Inferior parietal cortex (tissue), 1 donor: ENCODE measurements at regions not wholly inside any gene's neighbourhood (a gene's known extent, or its start where the extent isn't known, plus 50 kb on each side); places are given as distances from the start of the nearest gene placed in this dataset.

Experiments
- DNase-seq: peaks from one replicate; pipeline ENCODE4 v3.0.0-alpha.2; 2016; ENCODE audit errors: extremely low spot score

GRCh38 chr1:201708691-201709090 is 120.3 kb upstream of the IPO9 start:
- no peak for DNase-seq

DNA sequence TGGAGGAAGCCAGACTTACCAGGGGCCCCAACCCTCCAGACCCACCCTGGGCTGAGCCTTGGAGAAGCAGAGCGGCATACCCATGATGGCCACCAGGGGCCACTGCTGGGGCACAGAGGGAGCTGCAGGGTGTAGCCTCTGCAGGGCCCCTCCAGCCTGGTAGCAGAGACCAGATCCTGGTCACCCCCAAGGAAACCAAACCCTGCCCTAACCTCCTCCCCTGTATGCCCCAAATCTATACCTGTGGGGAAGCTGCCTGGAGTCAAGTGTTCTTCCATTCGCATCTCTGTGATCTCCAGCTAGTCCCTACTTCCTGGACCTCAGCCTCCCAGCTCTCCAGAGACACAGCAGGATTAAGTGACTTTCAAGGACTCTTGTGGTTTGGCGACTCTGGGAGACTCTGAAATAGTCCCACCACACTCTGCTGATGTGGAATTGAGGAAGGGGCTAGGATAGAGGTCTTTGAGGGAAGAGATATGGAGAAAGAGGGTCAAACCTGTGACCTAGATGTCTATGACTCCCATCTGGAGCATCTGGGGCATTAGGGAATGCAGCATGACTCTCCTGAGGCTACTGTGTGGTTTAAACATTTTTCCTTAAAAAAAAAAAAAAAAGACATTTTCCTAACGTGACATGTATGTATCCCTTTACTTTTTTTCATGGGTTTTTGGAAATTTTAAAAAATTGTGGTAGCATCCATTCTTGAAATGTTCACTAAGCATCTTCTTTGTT is 119.2 kb upstream of the IPO9 start:
- peak; percentile 80 for DNase-seq

GRCh38 chr1:201710632-201711597 is 118.0 kb upstream of the IPO9 start:
- DNase-seq: no peak

GRCh38 chr1:201711811-201712210 is 117.1 kb upstream of the IPO9 start:
- no peak for DNase-seq

- DNase-seq: no peak
Observed at GRCh38 chr1:201712387-201713085, 116.4 kb upstream of the IPO9 start.

DNA sequence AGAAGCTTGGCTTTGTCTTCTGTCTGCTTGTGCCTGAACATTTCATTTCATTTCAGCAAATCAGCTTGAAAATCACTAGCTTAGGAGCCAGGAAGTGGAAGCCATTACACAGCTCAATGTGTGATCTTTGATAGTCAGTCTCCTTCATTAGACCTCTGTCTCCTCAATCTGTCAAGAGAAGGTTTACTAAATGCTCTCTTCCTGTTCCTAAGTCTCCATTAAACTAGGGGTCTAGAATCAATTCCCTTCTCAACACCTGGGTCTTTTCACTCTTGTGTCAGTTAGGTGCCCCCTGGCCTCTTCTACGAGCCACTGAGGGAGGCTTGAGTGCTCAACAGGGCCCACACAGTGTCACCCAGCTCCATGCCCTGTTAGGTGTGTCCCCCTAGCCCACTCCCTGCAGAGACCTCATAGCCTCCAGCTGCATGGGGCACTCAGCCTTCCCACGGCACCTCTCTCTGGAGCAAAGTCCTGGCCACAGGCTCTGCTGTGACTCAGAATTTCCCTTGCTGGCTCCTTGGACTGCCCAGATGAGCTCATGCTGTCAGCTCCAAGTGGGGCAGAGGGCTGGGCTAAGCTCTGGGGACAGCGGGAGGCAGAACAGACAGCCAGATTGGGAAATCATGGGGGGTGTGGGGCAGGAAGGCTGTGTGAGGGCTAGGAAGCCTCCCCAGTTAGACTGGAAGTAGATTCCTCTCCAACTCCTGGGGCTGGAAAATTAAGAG is 115.7 kb upstream of the IPO9 start:
- DNase-seq: no peak

GRCh38 chr1:201714542-201715329 is 114.2 kb upstream of the IPO9 start:
- DNase-seq: no peak

- DNase-seq: no peak
Observed at GRCh38 chr1:201715351-201715750, 113.6 kb upstream of the IPO9 start.

- no peak for DNase-seq
Observed at GRCh38 chr1:201715801-201716741, 112.9 kb upstream of the IPO9 start.

DNA sequence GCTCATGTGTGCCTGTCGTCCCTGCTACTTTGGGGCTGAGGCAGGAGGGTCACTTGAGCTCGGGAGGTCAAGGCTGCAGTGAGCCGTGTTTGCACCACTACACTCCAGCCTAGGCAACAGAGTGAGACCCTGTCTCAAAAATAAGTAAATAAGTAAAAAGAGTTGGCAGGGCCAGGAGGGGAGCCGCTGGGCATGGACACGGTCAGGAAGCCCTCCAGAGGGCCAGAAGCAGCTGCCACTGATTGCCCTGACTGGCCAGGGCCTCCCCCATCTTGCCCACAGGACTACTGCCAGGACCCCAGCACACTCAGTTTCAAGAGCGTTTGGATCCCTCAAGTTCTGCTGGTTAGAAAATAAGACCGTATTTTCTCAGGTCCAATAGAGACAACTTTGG is 112.2 kb upstream of the IPO9 start:
- DNase-seq: no peak

GRCh38 chr1:201717286-201717685 is 111.7 kb upstream of the IPO9 start:
- DNase-seq: no peak

GRCh38 chr1:201718346-201719202 is 110.4 kb upstream of the IPO9 start:
- no peak for DNase-seq

- peak; percentile 63 for DNase-seq
Observed at GRCh38 chr1:201719812-201720521, 109.0 kb upstream of the IPO9 start.

DNA sequence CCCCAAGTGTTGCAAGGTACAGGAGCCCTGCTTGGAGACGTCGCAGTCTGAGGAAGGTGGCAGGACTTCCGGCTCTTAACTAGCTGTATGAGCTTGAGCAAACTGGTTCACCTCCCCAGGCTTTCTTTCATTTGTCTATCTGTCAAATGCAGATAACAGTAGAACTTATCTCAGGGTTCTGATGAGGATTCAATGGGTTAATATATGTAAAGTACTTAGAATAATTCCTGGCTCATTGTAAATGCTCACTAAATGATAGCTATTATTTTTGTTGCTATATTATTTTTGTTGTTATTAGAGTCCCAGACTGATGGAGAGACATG is 108.5 kb upstream of the IPO9 start:
- DNase-seq: no peak

DNA sequence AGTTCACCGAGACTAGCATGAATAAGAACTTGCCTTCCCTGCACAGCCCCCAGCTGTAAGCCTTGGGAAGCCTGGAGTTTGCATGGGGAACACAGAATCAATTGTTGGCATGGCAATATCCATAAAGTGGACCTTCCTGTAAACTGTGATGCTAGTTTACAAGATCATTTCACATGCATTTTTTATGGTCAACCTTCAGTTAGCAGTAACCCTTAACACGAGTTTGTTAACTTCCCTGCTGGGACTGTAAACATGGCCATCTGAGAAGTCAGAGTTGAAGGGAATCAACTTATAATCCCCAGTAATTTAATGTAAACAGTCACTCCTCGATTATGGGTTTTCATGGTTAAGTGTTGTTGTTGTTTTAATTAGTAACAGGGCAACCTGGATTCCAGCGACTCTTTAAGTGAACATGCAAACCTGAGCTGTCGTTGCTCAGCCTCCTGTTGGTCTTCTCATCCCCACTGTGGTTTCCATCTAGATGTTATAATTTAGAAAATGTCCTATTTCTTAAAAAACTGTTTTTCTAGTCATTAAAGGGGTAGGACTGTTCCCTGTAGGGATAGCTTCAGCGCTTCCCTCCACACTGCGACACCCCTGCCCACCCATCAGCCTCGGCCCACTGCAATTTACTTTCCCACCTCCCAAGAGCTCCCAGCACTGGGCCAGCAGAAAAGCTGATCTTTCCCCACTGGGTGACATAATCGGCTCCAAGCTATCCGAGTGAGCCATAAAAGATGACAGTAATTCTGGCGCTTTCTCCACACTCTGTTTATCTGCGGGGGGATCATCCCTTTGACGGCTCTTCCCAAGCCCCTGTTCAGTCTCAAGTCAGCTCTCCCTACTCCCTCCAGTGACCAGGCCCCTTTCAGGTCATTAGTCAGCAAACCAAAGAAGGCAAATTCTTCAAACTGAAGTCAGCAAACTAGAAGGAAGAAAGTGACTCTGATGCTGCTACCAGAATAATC is 107.6 kb upstream of the IPO9 start:
- no peak for DNase-seq

DNA sequence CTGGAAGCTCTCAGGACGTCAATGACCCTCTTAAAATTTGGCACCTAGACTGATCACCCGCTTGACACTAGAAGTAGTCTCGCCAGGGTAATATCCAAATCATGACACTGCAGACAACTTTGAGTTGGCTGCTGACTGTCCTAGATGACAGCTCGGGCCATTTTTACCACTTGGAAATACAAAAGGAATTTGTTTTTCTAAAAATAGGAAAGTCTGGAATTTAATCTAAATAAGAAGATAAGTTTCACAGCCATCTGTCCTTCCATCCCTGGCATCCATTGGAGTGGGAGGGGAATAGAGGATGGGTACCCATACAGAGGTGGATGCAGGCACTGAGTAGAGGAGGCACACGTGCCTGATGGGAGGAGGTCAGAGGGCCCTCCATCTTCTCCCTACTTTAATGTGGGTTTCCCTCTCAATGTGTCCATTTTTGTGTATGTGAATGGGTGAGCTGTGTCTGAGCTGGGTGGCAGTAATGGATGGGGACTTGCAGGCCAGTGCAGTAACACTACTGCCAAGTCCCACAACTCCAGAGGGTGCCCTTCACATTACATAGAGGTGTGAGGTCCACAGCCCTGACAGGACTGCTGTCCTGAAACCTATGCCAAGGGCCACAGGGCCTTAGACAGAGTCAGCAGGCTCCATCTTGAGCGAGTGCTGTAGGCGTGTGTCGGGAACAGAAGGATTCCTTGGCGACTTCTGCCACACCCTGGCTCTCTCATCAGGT is 104.8 kb upstream of the IPO9 start:
- no peak for DNase-seq
